ENCODE measurements at regions not wholly inside any gene's neighbourhood (a gene's known extent, or its start where the extent isn't known, plus 50 kb on each side); places are given as distances from the start of the nearest gene placed in this dataset.

- TF ChIP-seq FOXA1 (IDR thresholded peaks at IDR 0.05) (no peak), FOXK2 (IDR thresholded peaks at IDR 0.05) (no peak)
Observed at GRCh38 chr15:77783636-77784035, 150.9 kb upstream of the LINGO1 start.

Measured in HEK293T (cell line).